Right ventricle myocardium inferior (tissue), 1 donor: ENCODE measurements at regions not wholly inside any gene's neighbourhood (a gene's known extent, or its start where the extent isn't known, plus 50 kb on each side); places are given as distances from the start of the nearest gene placed in this dataset.
"Not testable (repeated sequence)": the region's sequence is repeated elsewhere in the genome, so short reads cannot be mapped to it uniquely, and the experiment has no call there.

Source experiments
- ATAC-seq: fragments of 200-7000 bp; cut with Tn5 transposase; one replicate; pipeline ENCODE4 v1.9.1; 2020; ENCODE audit warnings: mild to moderate bottlenecking, moderate library complexity
- DNase-seq: peaks from one replicate; pipeline ENCODE4 v3.0.0; 2021; ENCODE audit errors: missing footprints
- intact Hi-C: fragments of 100-400 bp; cut with DNase I; formaldehyde crosslinking; loops from one replicate; pipeline ENCODE4 v1.11.0; 2022
- donor health status: DM: no; HTN: yes; CAD: no; lungs with severe emphysema.

- ATAC-seq = peak; percentile 50
Measured at GRCh38 chr6:151154418-151154817, 85.3 kb upstream of the AKAP12 start.

GRCh38 chr6:151155095-151155494, 84.7 kb upstream of the AKAP12 start:
- DNase-seq (no peak), ATAC-seq (no peak)
- intact Hi-C loops = no loop called here

More at GRCh38 chr6:151154418-151154817, 85.3 kb upstream of the AKAP12 start:
- no peak for DNase-seq
- intact Hi-C loops = no loop called here

GRCh38 chr6:151160929-151161757, 78.6 kb upstream of the AKAP12 start:
- intact Hi-C loops = no loop called here
- no peak for ATAC-seq
- no peak for DNase-seq

GRCh38 chr6:151164383-151164782, 75.4 kb upstream of the AKAP12 start:
- ATAC-seq = no peak
- intact Hi-C loops = no loop called here
- no peak for DNase-seq

- no peak for ATAC-seq
Measured at GRCh38 chr6:151166180-151166579, 73.6 kb upstream of the AKAP12 start.

GRCh38 chr6:151167034-151167433, 72.7 kb upstream of the AKAP12 start:
- intact Hi-C loops = no loop called here
- no peak for DNase-seq
- no peak for ATAC-seq

More at GRCh38 chr6:151166180-151166579, 73.6 kb upstream of the AKAP12 start:
- no peak for DNase-seq
- intact Hi-C loops = no loop called here

- ATAC-seq = no peak
- intact Hi-C loops = no loop called here
- no peak for DNase-seq
Measured at GRCh38 chr6:151170622-151171246, 69.0 kb upstream of the AKAP12 start.

- DNase-seq = no peak
- intact Hi-C loops = no loop called here
- ATAC-seq = no peak
Measured at GRCh38 chr6:151172751-151173150, 67.0 kb upstream of the AKAP12 start.

GRCh38 chr6:151175662-151176445, 63.9 kb upstream of the AKAP12 start:
- DNase-seq = no peak
- no peak for ATAC-seq
- intact Hi-C loops = no loop called here

GRCh38 chr6:151176911-151177770, 62.6 kb upstream of the AKAP12 start:
- DNase-seq (no peak), ATAC-seq (no peak)
- intact Hi-C loops = no loop called here

GRCh38 chr6:151178373-151178772, 61.4 kb upstream of the AKAP12 start:
- DNase-seq (no peak), ATAC-seq (no peak)
- intact Hi-C loops = no loop called here

GRCh38 chr6:151179321-151179720, 60.4 kb upstream of the AKAP12 start:
- ATAC-seq = no peak
- intact Hi-C loops = no loop called here
- DNase-seq = no peak

GRCh38 chr6:151180330-151181048, 59.3 kb upstream of the AKAP12 start:
- ATAC-seq (no peak), DNase-seq (no peak)
- intact Hi-C loops = no loop called here

GRCh38 chr6:151181706-151182363, 57.9 kb upstream of the AKAP12 start:
- DNase-seq (no peak), ATAC-seq (no peak)
- intact Hi-C loops = no loop called here

- DNase-seq, intact Hi-C loops, ATAC-seq: not testable (repeated sequence)
Measured at GRCh38 chr6:151182958-151183357, 56.8 kb upstream of the AKAP12 start.

- intact Hi-C loops = no loop called here
- no peak for ATAC-seq
- DNase-seq = no peak
Measured at GRCh38 chr6:151185148-151185547, 54.6 kb upstream of the AKAP12 start.

- ATAC-seq = no peak
- no peak for DNase-seq
- intact Hi-C loops = no loop called here
Measured at GRCh38 chr6:151186306-151186705, 53.5 kb upstream of the AKAP12 start.
